Ramos (cell line): ENCODE measurements at regions not wholly inside any gene's neighbourhood (a gene's known extent, or its start where the extent isn't known, plus 50 kb on each side); places are given as distances from the start of the nearest gene placed in this dataset.
"Not testable (repeated sequence)": the region's sequence is repeated elsewhere in the genome, so short reads cannot be mapped to it uniquely, and the experiment has no call there.

Experiments used
- in situ Hi-C: fragments of 300-500 bp; cut with MboI; formaldehyde crosslinking; loops from one replicate; pipeline ENCODE4 v1.14.3; 2022; ENCODE audit warnings: low sequenced_read_pairs; ENCODE audit not compliant: unreplicated experiment

GRCh38 chr10:35934642-35934995 lies 292.5 kb upstream of the FZD8 start:
- in situ Hi-C loops: no loop called here

GRCh38 chr10:35933940-35934641 lies 292.0 kb upstream of the FZD8 start:
- in situ Hi-C loops: no loop called here

GRCh38 chr10:35933491-35933890 lies 291.4 kb upstream of the FZD8 start:
- in situ Hi-C loops: no loop called here

GRCh38 chr10:35929962-35930361 lies 287.9 kb upstream of the FZD8 start:
- in situ Hi-C loops: not testable (repeated sequence)

GRCh38 chr10:35928748-35929147 lies 286.7 kb upstream of the FZD8 start:
- in situ Hi-C loops: no loop called here

- in situ Hi-C loops: no loop called here
Measured at GRCh38 chr10:35927990-35928488, 285.9 kb upstream of the FZD8 start.

- in situ Hi-C loops: no loop called here
Measured at GRCh38 chr10:35927341-35927740, 285.2 kb upstream of the FZD8 start.

GRCh38 chr10:35926846-35927245 lies 284.8 kb upstream of the FZD8 start:
- in situ Hi-C loops: no loop called here

- in situ Hi-C loops: no loop called here
Measured at GRCh38 chr10:35925493-35925892, 283.4 kb upstream of the FZD8 start.

GRCh38 chr10:35924759-35925158 lies 282.7 kb upstream of the FZD8 start:
- in situ Hi-C loops: no loop called here

- in situ Hi-C loops: no loop called here
Measured at GRCh38 chr10:35922876-35923600, 280.9 kb upstream of the FZD8 start.

GRCh38 chr10:35921866-35922350 lies 279.8 kb upstream of the FZD8 start:
- in situ Hi-C loops: no loop called here

- in situ Hi-C loops: no loop called here
Measured at GRCh38 chr10:35916791-35917190, 274.7 kb upstream of the FZD8 start.

GRCh38 chr10:35913628-35914027 lies 271.5 kb upstream of the FZD8 start:
- in situ Hi-C loops: no loop called here

GRCh38 chr10:35912615-35913569 lies 270.8 kb upstream of the FZD8 start:
- in situ Hi-C loops: no loop called here

GRCh38 chr10:35911954-35912353 lies 269.9 kb upstream of the FZD8 start:
- in situ Hi-C loops: no loop called here

GRCh38 chr10:35911233-35911632 lies 269.1 kb upstream of the FZD8 start:
- in situ Hi-C loops: no loop called here

GRCh38 chr10:35910234-35910633 lies 268.1 kb upstream of the FZD8 start:
- in situ Hi-C loops: no loop called here

GRCh38 chr10:35909121-35909720 lies 267.1 kb upstream of the FZD8 start:
- in situ Hi-C loops: no loop called here

- in situ Hi-C loops: no loop called here
Measured at GRCh38 chr10:35908451-35908850, 266.4 kb upstream of the FZD8 start.
